ENCODE measurements at regions not wholly inside any gene's neighbourhood (a gene's known extent, or its start where the extent isn't known, plus 50 kb on each side); places are given as distances from the start of the nearest gene placed in this dataset.
"Not testable (repeated sequence)": the region's sequence is repeated elsewhere in the genome, so short reads cannot be mapped to it uniquely, and the experiment has no call there.

DNA sequence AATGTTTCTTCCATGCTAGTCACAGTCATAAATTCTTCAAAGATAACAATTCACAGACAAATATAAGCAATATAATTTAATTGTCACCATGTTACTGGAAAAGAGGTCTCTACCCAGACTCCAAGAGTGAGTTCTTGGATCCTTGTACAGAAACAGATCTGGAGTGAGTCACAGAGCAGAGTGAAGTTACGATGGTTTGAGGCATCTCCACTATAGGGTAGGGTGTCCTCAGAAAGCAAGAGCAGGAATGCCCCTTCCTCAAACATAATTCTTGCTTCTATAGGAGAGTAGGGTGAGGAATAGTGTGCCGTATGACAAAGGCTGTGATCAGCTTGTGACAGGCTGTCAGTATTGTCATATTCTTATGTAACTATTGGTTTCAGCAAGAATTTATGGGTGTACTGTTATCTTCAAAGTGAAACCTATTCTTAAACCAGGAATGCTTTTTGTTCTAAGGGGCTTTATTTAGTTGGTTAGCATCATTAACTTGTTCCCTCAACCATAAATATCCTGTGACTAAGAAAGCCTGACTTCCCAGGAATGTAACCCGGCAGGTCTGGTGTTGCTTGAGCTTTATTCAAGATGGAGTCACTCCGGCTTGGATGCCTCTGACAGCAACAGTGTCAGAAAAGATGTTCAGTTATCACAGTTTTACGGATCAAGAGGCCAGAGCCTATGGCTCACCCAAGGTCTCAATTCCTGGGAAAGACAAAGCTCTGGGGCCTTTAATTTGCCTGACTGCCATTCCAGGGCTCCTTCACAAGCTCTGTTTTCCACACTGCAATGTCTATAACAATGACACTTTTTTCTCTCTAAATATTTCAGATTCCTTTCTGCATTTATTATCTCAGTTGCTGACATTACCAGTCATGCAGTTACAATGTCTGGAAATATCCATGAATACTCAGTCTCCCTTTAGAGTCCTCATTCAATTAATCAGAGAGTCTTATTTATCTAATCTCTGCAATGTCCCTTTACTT, 298.6 kb downstream of the C6orf118 start:
- no peak for DNase-seq

DNA sequence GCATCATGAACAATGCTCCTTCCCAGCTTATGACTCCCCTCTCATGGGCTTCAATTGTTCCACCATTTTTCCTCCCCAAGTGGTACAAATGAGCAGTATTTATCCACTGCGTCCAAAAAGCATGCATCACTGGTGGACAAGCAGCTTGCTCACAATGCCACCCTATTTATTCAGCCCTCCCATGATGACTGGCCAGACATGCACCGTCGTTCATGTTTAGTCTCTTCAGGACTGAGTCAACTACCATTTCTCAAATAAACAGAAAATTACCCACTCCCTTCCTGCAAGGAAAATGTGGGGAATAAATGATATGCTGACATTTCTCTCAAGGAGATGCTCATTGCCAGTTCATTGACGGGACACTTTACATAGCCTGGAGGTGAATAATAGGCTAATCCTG, 300.4 kb downstream of the C6orf118 start:
- no peak for DNase-seq

GRCh38 chr6:165002866-165003265, 306.5 kb downstream of the C6orf118 start:
- DNase-seq: no peak

- no peak for DNase-seq
Observed at GRCh38 chr6:165002358-165002757, 307.0 kb downstream of the C6orf118 start.

DNA sequence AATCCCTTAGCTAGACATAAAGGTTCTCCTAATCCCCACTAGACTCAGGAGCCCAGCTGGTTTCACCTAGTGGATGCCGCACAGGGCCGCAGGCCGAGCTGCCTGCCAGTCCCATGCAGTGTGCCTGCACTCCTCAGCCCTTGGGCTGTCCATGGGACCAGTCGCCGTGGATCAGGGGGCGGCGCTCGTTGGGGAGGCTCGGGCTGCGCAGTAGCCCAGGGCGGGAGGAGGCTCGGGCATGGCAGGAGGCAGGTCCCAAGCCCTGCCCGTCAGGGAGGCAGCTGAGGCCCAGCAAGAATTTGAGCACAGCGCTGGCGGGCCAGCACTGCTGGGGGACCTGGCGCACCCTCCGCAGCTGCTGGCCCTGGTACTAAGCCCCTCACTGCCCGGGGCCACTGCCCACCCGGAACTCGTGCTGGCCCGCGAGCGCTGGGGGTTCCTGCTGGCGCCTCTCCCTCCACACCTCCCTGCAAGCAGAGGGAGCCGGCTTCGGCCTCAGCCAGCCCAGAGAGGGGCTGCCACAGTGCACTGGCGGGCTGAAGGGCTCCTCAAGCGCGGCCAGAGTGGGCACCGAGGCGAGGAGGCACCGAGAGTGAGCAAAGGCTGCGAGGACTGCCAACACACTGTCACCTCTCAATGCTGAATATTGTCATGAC, 307.8 kb downstream of the C6orf118 start:
- no peak for DNase-seq

DNA sequence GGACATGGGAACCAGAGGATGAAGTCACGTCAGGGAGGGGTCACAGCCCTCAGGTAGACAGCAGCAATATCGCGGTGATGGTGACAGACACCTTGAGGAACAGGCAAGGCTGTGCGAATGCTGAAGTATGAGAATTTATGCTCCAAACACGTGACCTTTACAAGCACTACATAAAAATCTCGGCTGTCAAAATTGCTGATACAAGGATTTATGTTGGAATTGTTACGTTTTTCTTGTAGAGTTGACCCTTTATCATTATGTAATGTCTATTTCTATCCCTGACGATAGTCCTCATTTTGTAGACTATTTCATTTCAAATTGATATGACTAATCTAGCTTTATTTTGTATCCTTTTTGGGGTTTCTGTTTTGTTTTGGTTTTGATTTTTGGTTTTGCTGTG, 311.1 kb downstream of the C6orf118 start:
- DNase-seq: no peak

DNA sequence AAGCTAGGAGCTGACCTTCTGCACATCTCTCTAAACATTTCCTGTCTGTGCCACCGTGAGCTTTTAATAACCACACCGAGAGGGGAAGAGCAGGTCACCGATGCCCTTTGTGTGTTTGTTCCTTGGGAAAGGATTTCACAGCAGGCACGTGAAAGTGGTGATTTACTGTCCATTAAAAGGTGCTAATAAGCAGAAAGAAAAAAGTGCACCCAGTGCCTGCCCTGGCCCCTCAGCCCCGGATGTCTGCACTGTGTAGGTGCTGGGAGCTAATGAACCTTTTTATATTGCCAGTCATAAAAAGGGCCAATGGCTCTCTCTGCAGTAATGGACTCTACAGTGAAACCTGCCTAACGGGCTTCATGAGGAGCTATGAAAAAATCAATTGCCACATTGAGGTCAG, 312.6 kb downstream of the C6orf118 start:
- no peak for DNase-seq

GRCh38 chr6:164991573-164991972, 317.8 kb downstream of the C6orf118 start:
- no peak for DNase-seq

DNA sequence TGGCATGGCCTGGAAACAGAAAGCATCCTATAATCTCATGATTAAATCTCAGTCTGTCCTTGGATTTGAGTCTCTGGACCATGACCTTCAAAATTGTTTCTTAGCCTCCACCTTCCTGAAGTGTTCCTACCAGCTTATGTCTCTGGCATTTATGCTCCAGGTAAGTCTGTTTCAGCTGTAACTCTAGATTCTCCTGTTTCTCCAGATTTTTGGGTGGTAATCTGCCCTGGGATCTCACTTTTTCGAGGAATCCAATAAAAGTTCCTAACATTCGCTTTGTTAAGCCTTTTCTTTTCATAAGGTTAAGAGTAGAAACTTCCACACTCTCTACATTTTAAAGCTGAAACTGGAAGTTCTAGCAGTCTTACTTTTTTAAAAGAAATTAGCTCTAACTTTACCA, 318.5 kb downstream of the C6orf118 start:
- DNase-seq: no peak

GRCh38 chr6:164982389-164982788, 327.0 kb downstream of the C6orf118 start:
- DNase-seq: no peak

DNA sequence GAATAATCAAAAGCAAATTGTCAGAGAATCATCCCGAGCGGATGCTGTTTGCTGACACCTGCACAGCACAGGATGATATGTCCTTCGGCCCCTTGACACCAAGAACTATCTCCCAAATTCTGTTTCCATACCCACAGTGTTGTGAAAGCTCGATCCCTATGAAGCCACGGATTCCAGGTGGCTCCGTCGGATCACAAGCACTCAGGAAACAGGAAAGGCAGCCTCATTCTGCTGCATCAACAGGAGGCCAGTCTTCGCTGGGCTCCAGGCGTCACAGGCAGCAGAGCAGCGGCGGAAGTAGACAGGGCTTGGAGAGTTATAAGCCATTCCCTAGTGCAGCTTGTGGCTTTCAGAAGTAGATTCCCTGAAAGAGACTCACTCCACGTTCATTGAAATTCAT, 342.3 kb downstream of the C6orf118 start:
- no peak for DNase-seq

DNA sequence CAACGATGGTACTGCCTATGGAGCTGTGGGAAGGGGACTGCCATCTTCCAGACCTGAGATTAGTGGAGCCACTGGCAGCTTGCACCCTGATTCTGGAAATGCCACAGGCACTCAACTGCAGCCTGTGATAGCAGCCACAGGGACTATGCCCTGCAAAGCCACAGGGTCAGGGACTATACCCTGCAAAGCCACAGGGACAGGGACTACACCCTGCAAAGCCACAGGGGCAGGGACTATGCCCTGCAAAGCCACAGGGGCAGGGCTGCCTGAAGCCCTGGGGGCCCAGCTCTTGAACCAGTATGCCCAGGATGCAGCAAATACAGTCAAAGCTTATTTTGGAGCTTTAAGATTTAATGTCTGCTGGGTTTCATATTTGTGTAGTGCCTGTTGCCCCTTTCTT, 346.6 kb downstream of the C6orf118 start:
- DNase-seq: no peak

DNA sequence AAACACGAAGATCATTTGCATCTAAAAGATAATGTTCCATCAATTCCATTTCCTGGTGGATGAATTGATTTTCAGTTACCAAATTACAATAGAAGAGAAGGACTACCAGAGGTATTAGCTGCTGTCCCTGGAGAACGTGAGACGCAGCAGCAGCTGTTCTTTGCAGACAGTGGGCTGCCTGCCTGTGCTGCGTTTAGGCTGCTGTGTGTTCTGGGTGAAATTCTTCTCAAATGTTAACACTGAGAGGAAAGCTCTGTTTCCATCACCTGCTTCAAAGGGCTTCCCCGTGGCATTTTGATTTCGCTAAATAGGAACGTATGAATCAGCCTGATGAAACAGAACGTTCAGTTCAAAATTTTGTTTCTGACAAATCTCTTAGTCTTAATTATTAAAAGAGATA, 362.2 kb downstream of the C6orf118 start:
- peak in 1 of 51 donors; percentile 30 for DNase-seq

DNA sequence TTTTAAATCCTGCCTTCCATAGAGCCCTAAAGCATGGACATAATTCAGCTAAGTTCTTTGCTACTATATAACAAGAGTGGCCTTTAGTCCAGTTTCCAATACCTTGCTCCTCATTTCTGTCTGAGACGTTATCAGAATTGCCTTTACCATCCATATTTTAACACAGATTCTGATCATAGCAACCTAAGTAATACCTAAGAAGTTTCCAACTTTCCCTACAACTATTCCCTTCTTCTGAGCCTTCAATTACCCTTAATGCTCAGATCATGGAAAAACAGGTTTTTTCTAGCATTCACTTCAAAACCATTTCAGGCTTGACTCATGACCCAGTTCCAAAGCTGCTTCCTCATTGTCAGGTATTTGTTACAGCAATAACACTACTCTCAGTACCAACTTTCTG, 367.1 kb downstream of the C6orf118 start:
- no peak for DNase-seq

DNA sequence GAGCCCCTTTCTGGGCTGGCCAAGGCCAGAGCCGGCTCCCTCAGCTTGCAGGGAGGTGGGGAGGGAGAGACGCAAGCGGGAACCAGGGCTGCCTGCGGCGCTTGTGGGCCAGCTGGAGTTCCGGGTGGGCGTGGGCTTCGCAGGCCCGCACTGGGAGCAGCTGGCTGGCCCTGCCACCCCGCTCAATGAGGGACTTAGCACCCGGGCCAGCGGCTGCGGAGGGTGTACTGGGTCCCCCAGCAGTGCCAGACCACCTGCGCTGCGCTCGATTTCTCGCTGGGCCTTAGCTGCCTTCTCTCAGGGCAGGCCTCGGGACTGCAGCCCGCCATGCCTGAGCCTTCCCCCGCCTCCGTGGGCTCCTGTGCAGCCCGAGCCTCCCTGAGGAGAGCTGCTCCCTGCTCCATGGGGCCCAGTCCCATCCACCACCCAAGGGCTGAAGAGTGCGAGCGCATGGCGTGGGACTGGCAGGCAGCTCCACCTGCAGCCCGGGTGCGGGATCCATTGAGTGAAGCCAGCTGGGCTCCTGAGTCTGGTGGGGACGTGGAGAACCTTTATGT, 376.1 kb downstream of the C6orf118 start:
- not testable (repeated sequence) for DNase-seq

- no peak for DNase-seq
Observed at GRCh38 chr6:164929408-164929977, 379.9 kb downstream of the C6orf118 start.

DNA sequence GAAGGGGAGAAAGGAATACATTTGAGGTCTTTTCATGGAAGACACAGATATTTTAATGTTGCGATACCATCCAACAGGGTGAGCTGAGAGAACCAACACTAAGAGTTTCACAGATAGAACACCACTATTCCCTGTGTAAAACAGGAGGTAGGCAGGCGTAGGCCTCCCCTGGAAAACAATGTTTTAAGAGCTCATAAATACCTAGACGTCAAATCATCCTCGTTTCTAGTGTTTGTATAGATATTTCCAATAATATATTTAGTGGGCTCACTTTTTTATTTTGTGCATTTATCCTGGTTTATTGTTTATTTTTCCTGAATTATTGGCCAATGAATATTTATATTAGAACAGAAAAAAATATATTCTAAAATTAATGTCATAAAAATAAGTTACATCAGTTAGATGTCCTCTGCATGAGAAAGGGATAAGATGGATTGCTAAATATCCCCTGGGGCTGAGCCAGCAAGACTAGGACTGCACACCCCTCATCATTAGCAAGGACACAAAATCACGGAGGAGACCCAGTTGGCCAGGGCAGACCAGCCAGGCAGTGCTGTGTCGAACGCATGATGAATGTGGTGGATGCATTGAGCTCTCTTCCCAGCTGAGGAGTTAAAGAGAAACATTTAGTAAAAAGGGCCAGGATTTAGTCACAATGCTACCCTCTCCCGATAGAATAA, 380.5 kb downstream of the C6orf118 start:
- DNase-seq: peak in 2 of 51 donors; percentile 6 to 44

- DNase-seq: peak in 28 of 51 donors; percentile 2 to 76 (median 30)
Observed at GRCh38 chr6:164928057-164928727, 381.2 kb downstream of the C6orf118 start.

DNA sequence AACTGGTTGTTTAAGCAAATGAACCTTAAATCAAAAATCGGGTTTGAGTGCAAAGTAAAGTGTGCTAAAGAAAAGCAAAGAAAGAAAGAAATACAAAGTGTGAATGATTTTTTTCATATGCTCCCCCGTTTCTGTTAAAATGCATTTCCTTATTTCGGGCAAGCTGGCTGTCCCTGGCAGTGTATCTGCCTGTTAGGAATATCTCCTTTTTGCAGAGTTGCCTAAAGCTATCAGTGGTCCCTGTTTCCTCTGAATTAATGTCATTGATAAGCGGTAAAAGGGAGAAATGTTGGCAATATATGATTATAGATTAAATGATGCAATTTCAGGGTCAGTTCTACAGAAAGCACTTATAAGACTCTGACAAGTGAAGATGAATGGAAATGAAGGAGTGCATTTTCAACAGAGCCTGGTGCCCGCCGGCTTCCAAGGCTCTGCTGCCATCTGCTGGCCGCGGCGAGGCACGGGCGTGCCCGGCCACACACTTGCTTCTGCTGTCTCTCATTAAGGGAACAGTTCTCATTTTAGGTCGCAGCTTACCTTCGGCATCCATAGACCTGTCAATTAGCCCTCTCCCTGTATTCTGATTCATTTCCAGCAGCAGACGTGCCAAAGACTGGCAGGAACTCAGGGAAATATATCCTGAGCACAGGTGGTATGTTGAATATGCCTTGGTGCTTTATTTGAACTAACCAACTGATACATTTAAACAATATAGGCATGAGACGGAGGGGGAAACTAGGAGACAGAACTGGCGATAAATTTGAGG, 381.9 kb downstream of the C6orf118 start:
- DNase-seq: peak in 50 of 51 donors; percentile 2 to 91 (median 72)

DNA sequence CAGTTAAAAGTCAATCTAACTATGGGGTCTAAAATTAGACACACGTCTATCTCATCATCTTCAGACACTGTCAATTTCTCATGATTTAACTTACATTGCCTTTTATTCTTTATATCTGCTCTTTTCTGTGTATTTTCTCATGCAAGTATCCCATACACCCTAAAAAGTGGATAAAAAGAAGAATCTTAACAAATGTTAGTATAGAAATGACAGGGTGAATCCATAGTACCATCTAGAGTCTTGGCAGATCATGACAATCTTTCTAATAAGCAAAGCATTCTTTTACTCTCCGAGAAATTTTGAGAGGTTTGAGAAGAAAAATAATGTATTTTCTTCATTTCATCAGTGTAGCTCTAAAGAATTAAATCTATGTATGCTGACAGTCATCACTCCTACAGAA, 382.7 kb downstream of the C6orf118 start:
- peak in 1 of 51 donors; percentile 43 for DNase-seq

All from hypothalamus (tissue), 51 donors.